ENCODE measurements at regions not wholly inside any gene's neighbourhood (a gene's known extent, or its start where the extent isn't known, plus 50 kb on each side); places are given as distances from the start of the nearest gene placed in this dataset.

- TF ChIP-seq CTCF (IDR thresholded peaks at IDR 0.05 in 4 of 5, conservative IDR thresholded peaks at IDR 0.05 in 1 of 5) (no peak), POLR2A (IDR thresholded peaks at IDR 0.05) (no peak)
Measured at GRCh38 chr11:116093065-116093464, 588.9 kb upstream of the CADM1 start.

All from gastrocnemius medialis (tissue), 4 donors.